PC-9 (cell line): ENCODE measurements at regions not wholly inside any gene's neighbourhood (a gene's known extent, or its start where the extent isn't known, plus 50 kb on each side); places are given as distances from the start of the nearest gene placed in this dataset.

ENCODE experiments used
- EZH2 ChIP-seq: fragments of 200-600 bp; sonication (generic); IDR thresholded peaks from 2 replicates; pipeline ENCODE4 v1.8.0; 2017; ENCODE audit warnings: antibody characterized with exemption, low read depth
- TF ChIP-seq, protein P1 (sequence below): fragments of 200-600 bp; sonication (generic); conservative IDR thresholded peaks from 2 replicates; pipeline ENCODE4 v1.6.1; 2017; ENCODE audit warnings: mixed run types, antibody characterized with exemption, mild to moderate bottlenecking, moderate library complexity

DNA sequence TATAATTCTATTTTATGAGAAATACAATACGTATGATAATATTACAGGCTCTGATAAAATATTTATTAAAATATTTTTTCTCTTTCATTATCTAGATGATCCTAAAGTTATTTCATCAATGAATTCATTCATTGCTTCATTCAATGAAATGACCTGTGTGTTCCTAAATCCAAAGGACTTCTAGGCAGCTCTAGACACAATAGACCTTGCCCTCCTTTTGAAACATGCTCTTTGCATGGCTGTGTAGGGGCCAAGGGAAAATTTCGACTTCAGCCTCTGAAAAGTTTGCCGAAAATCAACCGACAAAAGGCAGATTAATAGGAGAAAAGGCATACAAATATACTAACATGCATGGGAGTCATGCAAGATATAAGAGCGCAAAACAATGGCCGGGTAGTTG is 402.0 kb downstream of the ELAVL2 start:
- TF ChIP-seq, protein P1, sequence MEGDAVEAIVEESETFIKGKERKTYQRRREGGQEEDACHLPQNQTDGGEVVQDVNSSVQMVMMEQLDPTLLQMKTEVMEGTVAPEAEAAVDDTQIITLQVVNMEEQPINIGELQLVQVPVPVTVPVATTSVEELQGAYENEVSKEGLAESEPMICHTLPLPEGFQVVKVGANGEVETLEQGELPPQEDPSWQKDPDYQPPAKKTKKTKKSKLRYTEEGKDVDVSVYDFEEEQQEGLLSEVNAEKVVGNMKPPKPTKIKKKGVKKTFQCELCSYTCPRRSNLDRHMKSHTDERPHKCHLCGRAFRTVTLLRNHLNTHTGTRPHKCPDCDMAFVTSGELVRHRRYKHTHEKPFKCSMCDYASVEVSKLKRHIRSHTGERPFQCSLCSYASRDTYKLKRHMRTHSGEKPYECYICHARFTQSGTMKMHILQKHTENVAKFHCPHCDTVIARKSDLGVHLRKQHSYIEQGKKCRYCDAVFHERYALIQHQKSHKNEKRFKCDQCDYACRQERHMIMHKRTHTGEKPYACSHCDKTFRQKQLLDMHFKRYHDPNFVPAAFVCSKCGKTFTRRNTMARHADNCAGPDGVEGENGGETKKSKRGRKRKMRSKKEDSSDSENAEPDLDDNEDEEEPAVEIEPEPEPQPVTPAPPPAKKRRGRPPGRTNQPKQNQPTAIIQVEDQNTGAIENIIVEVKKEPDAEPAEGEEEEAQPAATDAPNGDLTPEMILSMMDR = no peak
- no peak for TF ChIP-seq EZH2
